ENCODE measurements at regions not wholly inside any gene's neighbourhood (a gene's known extent, or its start where the extent isn't known, plus 50 kb on each side); places are given as distances from the start of the nearest gene placed in this dataset.
"Not testable (repeated sequence)": the region's sequence is repeated elsewhere in the genome, so short reads cannot be mapped to it uniquely, and the experiment has no call there.

GRCh38 chr6:69571234-69571633 is 225.6 kb downstream of the LMBRD1 start:
- peaks cover 9% of the 10 kb centered on the region; the same call in 1 of the 2 replicates for H3K9me3 ChIP-seq (ENCODE audit: control insufficient read depth, insufficient read depth, low read depth, low read length)
- ChIA-PET CTCF (no interaction called here), POLR2A (no interaction called here)
- H3K4me1 ChIP-seq (ENCODE audit: control insufficient read depth, insufficient read depth, low read length), result no peaks in the 10 kb centered on the region
- intact Hi-C loops (cut with micrococcal nuclease; ENCODE audit: unreplicated experiment), result no loop called here
- in situ Hi-C loops (cut with HindIII; ENCODE audit: low pct_unique_long_range_greater_than_20kb, low sequenced_read_pairs), result no loop called here
- no peaks in the 10 kb centered on the region for H3K27me3 ChIP-seq (ENCODE audit: control insufficient read depth, insufficient read depth, low read length)
- ATAC-seq (no peak), DNase-seq (ENCODE audit: low read depth, low spot score) (no peak)
- no TSS peak for BruUV-seq (replicated peaks)
- TF ChIP-seq CTCF (IDR thresholded peaks at IDR 0.05) (no peak), REST (IDR thresholded peaks at IDR 0.05; ENCODE audit: insufficient read depth in 1 of 2, low read depth in 2 of 2, low read length in 1 of 2) (no peak), POLR2AphosphoS5 (IDR thresholded peaks at IDR 0.05; ENCODE audit: low read depth, low read length) (no peak), SIN3A (IDR thresholded peaks at IDR 0.05; ENCODE audit: borderline replicate concordance, insufficient read depth, low read depth, low read length) (no peak), TCF7L2 (IDR thresholded peaks at IDR 0.05; ENCODE audit: low read depth, low read length) (no peak)
- no peak overlapping the region for H3K4me3 ChIP-seq (ENCODE audit: low read depth in 2 of 2, low read length in 2 of 2)
- no peaks in the 10 kb centered on the region for H3K36me3 ChIP-seq (ENCODE audit: control insufficient read depth, insufficient read depth, low read length)
- no peak overlapping the region for H3K27ac ChIP-seq (ENCODE audit: low read length)

DNA sequence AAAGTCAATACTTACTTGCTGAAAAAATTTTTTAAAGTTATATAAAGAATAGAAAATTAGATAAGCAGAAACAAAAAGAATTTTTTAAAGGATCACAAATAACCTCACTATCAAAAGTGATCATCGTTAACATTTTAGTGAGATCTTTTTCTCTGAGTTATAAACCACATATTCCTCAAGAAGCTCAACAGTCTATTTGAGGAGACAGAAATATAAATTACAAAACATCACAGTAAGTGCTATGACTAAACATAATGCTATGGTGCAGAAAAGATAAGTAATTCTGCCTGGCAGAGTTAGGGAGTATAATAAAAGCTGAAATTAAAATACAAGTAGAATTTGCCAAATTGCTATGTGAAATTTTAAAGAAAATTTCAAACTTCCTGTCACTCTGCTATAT is 226.7 kb downstream of the LMBRD1 start:
- H3K4me3 ChIP-seq (ENCODE audit: low read depth in 2 of 2, low read length in 2 of 2), result no peak overlapping the region
- DNase-seq (ENCODE audit: low read depth, low spot score) (no peak), ATAC-seq (no peak)
- H3K27ac ChIP-seq (ENCODE audit: low read length), result no peak overlapping the region
- ChIA-PET POLR2A (no interaction called here), CTCF (no interaction called here)
- H3K4me1 ChIP-seq (ENCODE audit: control insufficient read depth, insufficient read depth, low read length), result no peaks in the 10 kb centered on the region
- H3K36me3 ChIP-seq (ENCODE audit: control insufficient read depth, insufficient read depth, low read length), result no peaks in the 10 kb centered on the region
- in situ Hi-C loops (cut with HindIII; ENCODE audit: low pct_unique_long_range_greater_than_20kb, low sequenced_read_pairs) (no loop called here), intact Hi-C loops (cut with micrococcal nuclease; ENCODE audit: unreplicated experiment) (no loop called here)
- no TSS peak for BruUV-seq (replicated peaks)
- H3K9me3 ChIP-seq (ENCODE audit: control insufficient read depth, insufficient read depth, low read depth, low read length), result peaks cover 6% of the 10 kb centered on the region; the same call in 1 of the 2 replicates
- no peaks in the 10 kb centered on the region for H3K27me3 ChIP-seq (ENCODE audit: control insufficient read depth, insufficient read depth, low read length)
- TF ChIP-seq REST (IDR thresholded peaks at IDR 0.05; ENCODE audit: insufficient read depth in 1 of 2, low read depth in 2 of 2, low read length in 1 of 2) (no peak), POLR2AphosphoS5 (IDR thresholded peaks at IDR 0.05; ENCODE audit: low read depth, low read length) (no peak), SIN3A (IDR thresholded peaks at IDR 0.05; ENCODE audit: borderline replicate concordance, insufficient read depth, low read depth, low read length) (no peak), CTCF (IDR thresholded peaks at IDR 0.05) (no peak), TCF7L2 (IDR thresholded peaks at IDR 0.05; ENCODE audit: low read depth, low read length) (no peak)

DNA sequence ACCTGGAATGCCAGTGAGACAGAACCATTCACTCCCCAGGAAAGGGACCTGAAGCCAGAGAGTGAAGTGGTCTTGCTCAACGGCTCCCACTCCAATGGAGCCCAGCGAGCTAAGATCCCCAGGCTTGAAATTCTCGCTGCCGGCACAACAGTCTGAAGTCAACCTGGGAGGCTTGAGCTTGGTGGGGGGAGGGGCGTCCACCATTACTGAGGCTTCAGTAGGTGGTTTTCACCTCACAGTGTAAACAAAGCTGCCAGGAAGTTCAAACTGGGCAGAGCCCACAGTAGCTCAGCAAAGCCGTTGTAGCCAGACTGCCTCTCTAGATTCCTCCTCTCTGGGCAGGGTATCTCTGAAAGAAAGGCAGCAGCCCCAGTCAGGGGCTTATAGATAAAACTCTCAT is 236.2 kb downstream of the LMBRD1 start:
- DNase-seq (ENCODE audit: low read depth, low spot score); H3K27me3 ChIP-seq (ENCODE audit: control insufficient read depth, insufficient read depth, low read length); POLR2A ChIA-PET; intact Hi-C loops (cut with micrococcal nuclease; ENCODE audit: unreplicated experiment); H3K4me1 ChIP-seq (ENCODE audit: control insufficient read depth, insufficient read depth, low read length); H3K9me3 ChIP-seq (ENCODE audit: control insufficient read depth, insufficient read depth, low read depth, low read length); ATAC-seq; in situ Hi-C loops (cut with HindIII; ENCODE audit: low pct_unique_long_range_greater_than_20kb, low sequenced_read_pairs); BruUV-seq (replicated peaks); CTCF ChIA-PET; H3K4me3 ChIP-seq (ENCODE audit: low read depth in 2 of 2, low read length in 2 of 2); H3K27ac ChIP-seq (ENCODE audit: low read length); H3K36me3 ChIP-seq (ENCODE audit: control insufficient read depth, insufficient read depth, low read length): not testable (repeated sequence)
